ENCODE measurements at regions not wholly inside any gene's neighbourhood (a gene's known extent, or its start where the extent isn't known, plus 50 kb on each side); places are given as distances from the start of the nearest gene placed in this dataset.

DNA sequence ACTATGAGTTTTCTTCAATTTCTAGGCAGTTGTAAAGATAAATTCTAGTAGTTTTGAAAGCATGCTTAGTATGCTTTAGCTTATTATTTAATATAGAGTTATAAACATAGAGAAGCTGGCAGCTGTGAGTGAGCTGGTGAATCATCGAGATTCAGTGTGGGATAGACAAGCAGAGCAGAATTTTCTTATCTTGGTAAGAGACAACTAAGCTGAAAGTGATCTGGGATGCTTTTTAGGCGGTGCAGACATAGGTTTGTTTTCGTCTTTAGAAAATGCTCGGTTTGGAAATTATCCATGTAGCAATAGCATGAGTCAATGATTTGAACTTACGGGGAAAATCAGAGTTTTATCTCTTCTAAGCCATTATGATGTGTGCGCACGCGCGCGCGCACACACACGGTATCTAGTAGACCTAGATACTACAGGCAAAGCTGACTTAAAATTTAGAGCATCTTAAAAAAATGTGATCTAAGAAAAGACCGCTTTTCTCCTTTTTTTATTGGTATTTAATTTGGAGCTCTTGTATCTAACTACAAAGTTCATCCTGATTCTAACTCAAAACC is 128.3 kb upstream of the MAP3K7 start:
- DNase-seq (ENCODE audit: low spot score) = no peak
- TF ChIP-seq, protein P1, sequence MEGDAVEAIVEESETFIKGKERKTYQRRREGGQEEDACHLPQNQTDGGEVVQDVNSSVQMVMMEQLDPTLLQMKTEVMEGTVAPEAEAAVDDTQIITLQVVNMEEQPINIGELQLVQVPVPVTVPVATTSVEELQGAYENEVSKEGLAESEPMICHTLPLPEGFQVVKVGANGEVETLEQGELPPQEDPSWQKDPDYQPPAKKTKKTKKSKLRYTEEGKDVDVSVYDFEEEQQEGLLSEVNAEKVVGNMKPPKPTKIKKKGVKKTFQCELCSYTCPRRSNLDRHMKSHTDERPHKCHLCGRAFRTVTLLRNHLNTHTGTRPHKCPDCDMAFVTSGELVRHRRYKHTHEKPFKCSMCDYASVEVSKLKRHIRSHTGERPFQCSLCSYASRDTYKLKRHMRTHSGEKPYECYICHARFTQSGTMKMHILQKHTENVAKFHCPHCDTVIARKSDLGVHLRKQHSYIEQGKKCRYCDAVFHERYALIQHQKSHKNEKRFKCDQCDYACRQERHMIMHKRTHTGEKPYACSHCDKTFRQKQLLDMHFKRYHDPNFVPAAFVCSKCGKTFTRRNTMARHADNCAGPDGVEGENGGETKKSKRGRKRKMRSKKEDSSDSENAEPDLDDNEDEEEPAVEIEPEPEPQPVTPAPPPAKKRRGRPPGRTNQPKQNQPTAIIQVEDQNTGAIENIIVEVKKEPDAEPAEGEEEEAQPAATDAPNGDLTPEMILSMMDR (IDR thresholded peaks at IDR 0.05) = no peak
- H3K4me3 ChIP-seq = no peak overlapping the region
- H3K27ac ChIP-seq = no peak overlapping the region

DNA sequence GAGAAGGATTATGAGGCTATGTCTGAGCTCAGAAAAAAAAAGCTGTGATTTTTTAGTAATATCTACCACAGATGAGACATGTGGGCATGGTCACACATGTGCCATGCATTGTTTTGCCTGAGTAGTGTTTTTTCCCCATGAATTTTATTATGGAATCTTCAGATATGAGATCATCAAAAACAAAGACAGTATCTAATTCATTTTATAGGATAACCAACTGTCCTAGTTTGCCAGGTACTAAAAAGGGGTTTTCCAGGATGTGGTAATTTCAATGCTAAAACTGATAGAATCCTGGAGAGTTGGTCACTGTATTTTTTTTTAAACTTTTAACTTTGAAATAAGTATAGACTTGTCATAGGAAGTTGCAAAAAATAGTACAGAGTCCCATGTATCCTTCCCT is 127.4 kb upstream of the MAP3K7 start:
- no peak overlapping the region for H3K4me3 ChIP-seq
- no peak overlapping the region for H3K27ac ChIP-seq
- no peak for DNase-seq (ENCODE audit: low spot score)
- TF ChIP-seq, protein P1 (IDR thresholded peaks at IDR 0.05) = no peak

DNA sequence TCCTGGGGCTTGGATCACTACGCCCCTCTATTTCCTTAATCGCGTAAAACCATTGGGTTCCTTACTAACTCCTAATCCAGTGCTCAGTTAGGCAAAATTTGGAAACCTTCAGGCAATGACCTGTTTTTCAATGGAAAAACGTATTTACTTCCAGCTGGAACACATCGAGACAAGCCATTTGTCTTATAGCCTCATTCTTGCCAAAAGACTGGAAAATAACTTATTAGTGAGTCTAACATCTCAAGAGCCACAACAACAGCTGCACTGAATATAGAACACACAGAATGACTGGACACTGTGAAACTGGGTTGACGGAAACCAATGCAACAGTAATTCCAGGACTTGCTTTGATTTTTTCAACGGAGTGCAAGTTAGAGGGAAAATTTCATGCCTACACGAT is 125.2 kb upstream of the MAP3K7 start:
- TF ChIP-seq, protein P1 (IDR thresholded peaks at IDR 0.05) = no peak
- no peak overlapping the region for H3K27ac ChIP-seq
- DNase-seq (ENCODE audit: low spot score) = no peak
- no peak overlapping the region for H3K4me3 ChIP-seq

DNA sequence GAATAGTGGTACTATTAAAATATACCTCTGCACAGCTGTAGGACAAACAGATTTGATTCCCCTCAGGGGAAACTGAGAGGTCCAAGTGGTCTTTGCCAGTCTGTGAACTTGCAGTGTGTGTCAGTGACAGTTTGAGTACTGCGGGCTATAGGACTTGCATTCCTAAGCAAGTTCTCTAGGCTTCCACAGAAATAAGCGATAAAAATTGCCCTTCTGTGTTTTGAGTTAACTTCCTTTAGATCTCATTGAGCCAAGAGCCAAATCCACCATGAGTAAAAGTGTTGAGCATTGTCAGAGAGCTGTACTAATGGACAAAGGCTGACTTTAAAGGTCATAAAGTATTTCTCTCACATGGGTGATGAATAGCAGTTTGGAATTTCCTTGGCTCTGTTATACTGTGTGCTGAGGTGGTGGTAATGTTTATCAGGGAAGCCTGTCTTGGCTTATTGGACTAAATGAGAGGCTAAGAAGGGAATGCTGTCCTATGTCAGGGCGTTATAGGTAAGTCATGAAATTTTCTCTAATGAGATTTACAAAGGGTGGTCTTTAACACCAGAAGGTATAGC is 122.6 kb upstream of the MAP3K7 start:
- H3K27ac ChIP-seq = no peak overlapping the region
- no peak for DNase-seq (ENCODE audit: low spot score)
- H3K4me3 ChIP-seq = no peak overlapping the region
- TF ChIP-seq, protein P1 (IDR thresholded peaks at IDR 0.05) = no peak

DNA sequence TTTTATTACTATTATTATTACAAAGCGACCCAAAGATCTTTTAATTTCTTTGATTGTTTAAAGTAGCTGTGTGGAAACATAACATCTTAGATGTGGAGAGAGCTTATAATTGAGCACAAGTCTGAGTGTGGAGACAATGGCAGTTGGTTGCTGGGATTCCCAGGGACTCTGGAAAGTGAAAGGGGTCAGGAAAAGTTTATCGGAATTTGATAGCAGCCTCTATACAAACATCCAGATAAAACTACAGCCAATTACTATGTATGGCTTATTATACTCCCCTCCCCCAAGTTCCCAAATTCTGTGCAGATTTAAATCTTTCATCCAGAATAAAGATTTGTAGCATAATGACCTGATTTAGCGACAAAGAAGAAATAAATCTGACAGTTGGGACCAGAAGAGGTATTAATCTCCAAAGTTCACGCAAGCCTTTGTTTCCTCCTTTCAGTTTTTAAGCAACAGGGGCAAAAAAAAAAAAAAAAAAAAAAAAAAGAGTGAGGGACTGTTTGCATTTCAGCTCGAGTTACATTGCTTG is 121.4 kb upstream of the MAP3K7 start:
- H3K4me3 ChIP-seq = no peak overlapping the region
- TF ChIP-seq, protein P1 (IDR thresholded peaks at IDR 0.05) = no peak
- H3K27ac ChIP-seq = no peak overlapping the region
- DNase-seq (ENCODE audit: low spot score) = no peak

DNA sequence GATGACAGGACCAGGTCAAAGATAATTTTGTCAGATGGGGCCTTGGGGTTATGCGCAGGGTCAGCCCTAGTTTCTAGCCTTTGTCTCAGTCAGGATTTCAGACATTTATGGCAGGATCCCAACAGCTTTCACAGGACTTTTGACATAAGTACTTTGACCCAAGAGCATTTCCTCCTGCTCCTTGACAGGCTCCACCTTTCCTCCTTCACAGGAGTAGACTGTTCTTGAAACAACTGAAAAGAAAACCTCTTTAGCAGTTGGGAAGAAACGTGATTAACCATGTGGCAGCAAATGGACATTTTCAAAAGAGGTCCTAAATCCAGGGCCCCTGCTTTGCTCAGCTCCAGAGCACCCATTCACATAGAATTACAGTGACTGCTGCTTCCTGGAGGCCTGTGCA is 120.4 kb upstream of the MAP3K7 start:
- Histone ChIP-seq H3K27ac (no peak overlapping the region), H3K4me3 (no peak overlapping the region)
- no peak for DNase-seq (ENCODE audit: low spot score)
- TF ChIP-seq, protein P1 (IDR thresholded peaks at IDR 0.05) = no peak

DNA sequence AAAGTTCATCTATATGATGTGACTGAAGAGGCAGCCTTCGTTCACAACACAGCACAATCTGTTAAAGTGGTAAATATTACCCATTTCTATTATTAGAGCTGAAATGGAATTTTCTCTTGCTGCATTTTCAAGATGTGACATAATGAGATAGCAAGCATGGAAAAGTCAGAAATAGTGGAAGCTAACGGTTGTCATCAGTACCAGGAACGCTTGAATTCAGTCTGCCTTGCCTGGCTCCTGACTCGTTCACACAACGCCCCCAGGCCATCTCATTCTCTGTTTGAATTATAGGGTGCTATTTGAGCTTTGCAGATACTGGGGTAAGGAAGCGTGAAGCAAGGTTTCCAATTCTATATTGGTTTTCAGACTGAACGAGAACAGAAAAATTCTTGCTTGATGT is 116.5 kb upstream of the MAP3K7 start:
- Histone ChIP-seq H3K27ac (no peak overlapping the region), H3K4me3 (no peak overlapping the region)
- DNase-seq (ENCODE audit: low spot score) = no peak
- TF ChIP-seq, protein P1 (IDR thresholded peaks at IDR 0.05) = no peak
